GM12878 (cell line): ENCODE measurements at regions not wholly inside any gene's neighbourhood (a gene's known extent, or its start where the extent isn't known, plus 50 kb on each side); places are given as distances from the start of the nearest gene placed in this dataset.

Source experiments
- ATAC-seq: fragments of 200-7000 bp; cut with Tn5 transposase; 3 replicates; pipeline ENCODE4 v1.9.1; 2020; ENCODE audit warnings: mild to moderate bottlenecking, moderate library complexity
- BruUV-seq: library from RNA; stranded (reverse); fragments of 400-500 nt; replicated peaks from 2 replicates; lab custom pipeline; 2021; lab: Mats Ljungman, UMichigan
- CTCF ChIA-PET: fragments of 300-600 bp; sonication (Branson Sonifier 250); formaldehyde crosslinking; extraction: SDS; loops from one replicate; lab custom pipeline; 2021; ENCODE audit warnings: inconsistent platforms; lab: Yijun Ruan, JAX
- POLR2A ChIA-PET: fragments of 350-600 bp; formaldehyde crosslinking; extraction: SDS; loops from one replicate; lab custom pipeline; 2021; ENCODE audit warnings: inconsistent platforms; lab: Charles Lee
- RAD21 ChIA-PET: fragments of 300-600 bp; sonication (Branson Sonifier 250); formaldehyde crosslinking; loops from one replicate; lab custom pipeline; 2023; ENCODE audit warnings: antibody characterized with exemption; ENCODE audit not compliant: unreplicated experiment; lab: Charles Lee
- SMC1A ChIA-PET: fragments of 300-600 bp; sonication (Branson Sonifier 250); formaldehyde crosslinking; loops from one replicate; lab custom pipeline; 2023; ENCODE audit not compliant: unreplicated experiment, uncharacterized antibody; lab: Charles Lee
- DNase-seq: peaks from one replicate; pipeline ENCODE4 v3.0.0-alpha.2; 2011; ENCODE audit warnings: low read depth, low spot score
- FAIRE-seq: peaks from 3 replicates; lab custom pipeline; 2011; peaks lifted over from hg19 to GRCh38; lab: Jason Lieb, UNC
- H2AFZ ChIP-seq: 2 replicates; pipeline ENCODE4 v1.6.0; 2011; ENCODE audit warnings: low read depth, low read length, control low read depth; ENCODE audit not compliant: control insufficient read depth
- H3K27ac ChIP-seq: 2 replicates; pipeline ENCODE4 v1.5.1; 2011; ENCODE audit warnings: control low read depth; ENCODE audit not compliant: control insufficient read depth, insufficient read depth
- H3K27me3 ChIP-seq, 2 experiments: replicated peaks in 1 of 2; 2 replicates each; pipeline versions ENCODE4 v1.6.0 to v1.6.1; 2011; ENCODE audit warnings: low read length in 1 of 2; ENCODE audit not compliant: control insufficient read depth in 2 of 2, insufficient read depth in 2 of 2
- H3K36me3 ChIP-seq, 2 experiments: 2 replicates each; pipeline ENCODE4 v1.5.1; 2011; ENCODE audit warnings: low read length in 1 of 2; ENCODE audit not compliant: control insufficient read depth in 2 of 2, insufficient read depth in 2 of 2
- H3K4me1 ChIP-seq: 2 replicates; pipeline ENCODE4 v1.6.1; 2011; ENCODE audit warnings: mild to moderate bottlenecking, low read length, moderate library complexity, mixed read lengths; ENCODE audit not compliant: control insufficient read depth, insufficient read depth
- H3K4me2 ChIP-seq: 2 replicates; pipeline ENCODE4 v1.6.0; 2011; ENCODE audit warnings: control low read depth; ENCODE audit not compliant: control insufficient read depth, insufficient read depth
- H3K4me3 ChIP-seq: fragments of 200-600 bp; sonication (generic); 2 replicates; pipeline ENCODE4 v1.5.1; 2016
- H3K79me2 ChIP-seq: 2 replicates; pipeline ENCODE4 v1.6.0; 2011; ENCODE audit warnings: low read length; ENCODE audit not compliant: control insufficient read depth, insufficient read depth
- H3K9ac ChIP-seq: 2 replicates; pipeline ENCODE4 v1.8.0; 2011; ENCODE audit warnings: low read length, control low read depth, mixed read lengths; ENCODE audit not compliant: control insufficient read depth, insufficient read depth
- H3K9me3 ChIP-seq: replicated peaks from 3 replicates; pipeline ENCODE4 v1.5.1; 2011; ENCODE audit warnings: mild to moderate bottlenecking, low read length; ENCODE audit not compliant: control insufficient read depth, insufficient read depth
- H4K20me1 ChIP-seq: 2 replicates; pipeline ENCODE4 v1.6.0; 2011; ENCODE audit not compliant: control insufficient read depth, insufficient read depth
- CHD4 ChIP-seq: fragments of 200-600 bp; sonication (generic); IDR thresholded peaks from 2 replicates; pipeline ENCODE4 v1.6.1; 2016; ENCODE audit warnings: mild to moderate bottlenecking
- HCFC1 ChIP-seq: fragments of 150-350 bp; IDR thresholded peaks from 2 replicates; pipeline ENCODE4 v1.6.1; 2014; ENCODE audit warnings: low read length
- IKZF1 ChIP-seq: fragments of 450-650 bp; conservative IDR thresholded peaks from 2 replicates; pipeline ENCODE4 v1.6.1; 2017; ENCODE audit warnings: antibody characterized with exemption, mild to moderate bottlenecking
- KDM1A ChIP-seq: fragments of 200-600 bp; sonication (generic); IDR thresholded peaks from 2 replicates; pipeline ENCODE4 v1.6.1; 2016; ENCODE audit warnings: borderline replicate concordance
- MYC ChIP-seq: IDR thresholded peaks from 2 replicates; pipeline ENCODE4 v1.6.1; 2011; ENCODE audit warnings: mild to moderate bottlenecking, low read length, moderate library complexity, inconsistent platforms; ENCODE audit not compliant: insufficient read depth, insufficient replicate concordance, insufficient read length, severe bottlenecking
- NFXL1 ChIP-seq: fragments of 450-650 bp; IDR thresholded peaks from 2 replicates; pipeline ENCODE4 v1.6.1; 2017; ENCODE audit warnings: antibody characterized with exemption, mild to moderate bottlenecking, borderline replicate concordance
- RAD21 ChIP-seq: IDR thresholded peaks from 2 replicates; pipeline ENCODE4 v1.6.1; 2011; ENCODE audit warnings: mild to moderate bottlenecking, low read depth, low read length, moderate library complexity; ENCODE audit not compliant: insufficient read depth
- RELA ChIP-seq: fragments of 450-650 bp; IDR thresholded peaks from 2 replicates; pipeline ENCODE4 v1.8.0; 2014; ENCODE audit warnings: borderline replicate concordance; ENCODE audit not compliant: partially characterized antibody
- SUPT20H ChIP-seq: IDR thresholded peaks from 2 replicates; pipeline ENCODE4 v1.6.1; 2011; ENCODE audit warnings: low read depth, mild to moderate bottlenecking, low read length, moderate library complexity, borderline replicate concordance; ENCODE audit not compliant: control insufficient read depth
- ZNF274 ChIP-seq: IDR thresholded peaks from one replicate; pipeline ENCODE4 v1.8.0; 2011; ENCODE audit not compliant: insufficient read length, insufficient read depth
- WGBS: methylation state at CpG from one replicate; pipeline ENCODE4 v1.1.6; 2016; ENCODE audit warnings: low lambda C conversion rate; ENCODE audit not compliant: insufficient replicate concordance, insufficient coverage; ENCODE audit errors: missing lambda C conversion rate; 5-methylcytosine and 5-hydroxymethylcytosine counted together
- in situ Hi-C: fragments of 300-500 bp; cut with MboI; formaldehyde crosslinking; loops from 9 replicates; pipeline ENCODE4 v1.14.3; 2018; ENCODE audit warnings: mixed read lengths
- intact Hi-C: fragments of 100-400 bp; cut with micrococcal nuclease; formaldehyde crosslinking; loops from one replicate; pipeline ENCODE4 v1.14.2; 2022; ENCODE audit not compliant: unreplicated experiment
- TF ChIP-seq, protein P1 (sequence below): fragments of 450-650 bp; IDR thresholded peaks from 2 replicates; pipeline ENCODE4 v1.6.1; 2017; ENCODE audit warnings: mild to moderate bottlenecking, moderate library complexity
- TF ChIP-seq, protein P2 (sequence below): fragments of 450-650 bp; IDR thresholded peaks from 2 replicates; pipeline ENCODE4 v1.6.1; 2017; ENCODE audit warnings: borderline replicate concordance
- TF ChIP-seq, protein P3 (sequence below): IDR thresholded peaks from 2 replicates; pipeline ENCODE4 v1.6.1; 2012; ENCODE audit warnings: mild to moderate bottlenecking, low read depth, low read length
- TF ChIP-seq, protein P4 (sequence below): fragments of 450-650 bp; conservative IDR thresholded peaks from 2 replicates; pipeline ENCODE4 v1.6.1; 2017; ENCODE audit warnings: mild to moderate bottlenecking, moderate library complexity

DNA sequence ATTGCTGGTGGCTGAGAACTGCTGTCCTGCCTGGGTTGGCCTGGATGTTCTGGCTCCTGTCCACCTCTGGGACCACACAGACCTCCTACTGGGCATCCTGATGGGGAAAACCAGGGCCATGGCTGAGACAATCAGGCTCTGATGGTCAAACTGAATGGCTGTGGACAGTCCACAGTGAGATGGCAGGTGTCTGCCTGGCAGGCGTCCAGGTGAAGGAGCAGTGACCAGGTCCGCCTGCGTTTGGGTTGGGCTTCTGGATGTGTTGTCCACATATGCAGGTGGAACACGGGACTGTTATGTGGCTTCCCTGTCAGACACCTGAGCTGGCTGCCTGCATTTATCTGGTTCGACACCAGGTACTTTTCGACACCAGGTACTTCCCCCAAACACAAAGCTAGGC lies 241.7 kb downstream of the BUB3 start:
- Histone ChIP-seq H3K27ac (peak overlapping the region; percentile 99), H3K4me3 (no peak overlapping the region), H3K36me3 (no peaks in the 10 kb centered on the region), H3K79me2 (no peaks in the 10 kb centered on the region; the same call in 1 of the 2 replicates), H3K4me2 (no peak overlapping the region), H3K27me3 (no peaks in the 10 kb centered on the region), H3K4me1 (peaks cover 90% of the 10 kb centered on the region), H4K20me1 (no peaks in the 10 kb centered on the region), H3K9ac (no peak overlapping the region), H2AFZ (no peak overlapping the region), H3K9me3 (peaks cover 14% of the 10 kb centered on the region; the same call in 2 of the 3 replicates)
- ChIA-PET RAD21 (no interaction called here), SMC1A (no interaction called here), POLR2A (no interaction called here), CTCF (no interaction called here)
- DNase-seq = no peak
- ATAC-seq = no peak
- 95% methylated on average over 6 of the region's 6 CpGs for WGBS
- BruUV-seq = no TSS peak
- intact Hi-C loops = loop anchor here (5.0 kb wide), 1 partner anchor 826 kb away; no protein-coding TSS in a partner anchor
- no peak for FAIRE-seq
- in situ Hi-C loops = loop anchor here (10.0 kb wide), 2 partner anchors 889 to 1329 kb away; no protein-coding TSS in a partner anchor
- TF ChIP-seq RELA (no peak), HCFC1 (no peak), RAD21 (no peak), ZNF274 (no peak), KDM1A (no peak), CHD4 (no peak), IKZF1 (no peak), SUPT20H (no peak), MYC (no peak), NFXL1 (no peak)
- TF ChIP-seq, protein P1, sequence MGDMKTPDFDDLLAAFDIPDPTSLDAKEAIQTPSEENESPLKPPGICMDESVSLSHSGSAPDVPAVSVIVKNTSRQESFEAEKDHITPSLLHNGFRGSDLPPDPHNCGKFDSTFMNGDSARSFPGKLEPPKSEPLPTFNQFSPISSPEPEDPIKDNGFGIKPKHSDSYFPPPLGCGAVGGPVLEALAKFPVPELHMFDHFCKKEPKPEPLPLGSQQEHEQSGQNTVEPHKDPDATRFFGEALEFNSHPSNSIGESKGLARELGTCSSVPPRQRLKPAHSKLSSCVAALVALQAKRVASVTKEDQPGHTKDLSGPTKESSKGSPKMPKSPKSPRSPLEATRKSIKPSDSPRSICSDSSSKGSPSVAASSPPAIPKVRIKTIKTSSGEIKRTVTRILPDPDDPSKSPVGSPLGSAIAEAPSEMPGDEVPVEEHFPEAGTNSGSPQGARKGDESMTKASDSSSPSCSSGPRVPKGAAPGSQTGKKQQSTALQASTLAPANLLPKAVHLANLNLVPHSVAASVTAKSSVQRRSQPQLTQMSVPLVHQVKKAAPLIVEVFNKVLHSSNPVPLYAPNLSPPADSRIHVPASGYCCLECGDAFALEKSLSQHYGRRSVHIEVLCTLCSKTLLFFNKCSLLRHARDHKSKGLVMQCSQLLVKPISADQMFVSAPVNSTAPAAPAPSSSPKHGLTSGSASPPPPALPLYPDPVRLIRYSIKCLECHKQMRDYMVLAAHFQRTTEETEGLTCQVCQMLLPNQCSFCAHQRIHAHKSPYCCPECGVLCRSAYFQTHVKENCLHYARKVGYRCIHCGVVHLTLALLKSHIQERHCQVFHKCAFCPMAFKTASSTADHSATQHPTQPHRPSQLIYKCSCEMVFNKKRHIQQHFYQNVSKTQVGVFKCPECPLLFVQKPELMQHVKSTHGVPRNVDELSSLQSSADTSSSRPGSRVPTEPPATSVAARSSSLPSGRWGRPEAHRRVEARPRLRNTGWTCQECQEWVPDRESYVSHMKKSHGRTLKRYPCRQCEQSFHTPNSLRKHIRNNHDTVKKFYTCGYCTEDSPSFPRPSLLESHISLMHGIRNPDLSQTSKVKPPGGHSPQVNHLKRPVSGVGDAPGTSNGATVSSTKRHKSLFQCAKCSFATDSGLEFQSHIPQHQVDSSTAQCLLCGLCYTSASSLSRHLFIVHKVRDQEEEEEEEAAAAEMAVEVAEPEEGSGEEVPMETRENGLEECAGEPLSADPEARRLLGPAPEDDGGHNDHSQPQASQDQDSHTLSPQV = no peak
- TF ChIP-seq, protein P2, sequence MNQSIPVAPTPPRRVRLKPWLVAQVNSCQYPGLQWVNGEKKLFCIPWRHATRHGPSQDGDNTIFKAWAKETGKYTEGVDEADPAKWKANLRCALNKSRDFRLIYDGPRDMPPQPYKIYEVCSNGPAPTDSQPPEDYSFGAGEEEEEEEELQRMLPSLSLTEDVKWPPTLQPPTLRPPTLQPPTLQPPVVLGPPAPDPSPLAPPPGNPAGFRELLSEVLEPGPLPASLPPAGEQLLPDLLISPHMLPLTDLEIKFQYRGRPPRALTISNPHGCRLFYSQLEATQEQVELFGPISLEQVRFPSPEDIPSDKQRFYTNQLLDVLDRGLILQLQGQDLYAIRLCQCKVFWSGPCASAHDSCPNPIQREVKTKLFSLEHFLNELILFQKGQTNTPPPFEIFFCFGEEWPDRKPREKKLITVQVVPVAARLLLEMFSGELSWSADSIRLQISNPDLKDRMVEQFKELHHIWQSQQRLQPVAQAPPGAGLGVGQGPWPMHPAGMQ = no peak
- TF ChIP-seq, protein P3, sequence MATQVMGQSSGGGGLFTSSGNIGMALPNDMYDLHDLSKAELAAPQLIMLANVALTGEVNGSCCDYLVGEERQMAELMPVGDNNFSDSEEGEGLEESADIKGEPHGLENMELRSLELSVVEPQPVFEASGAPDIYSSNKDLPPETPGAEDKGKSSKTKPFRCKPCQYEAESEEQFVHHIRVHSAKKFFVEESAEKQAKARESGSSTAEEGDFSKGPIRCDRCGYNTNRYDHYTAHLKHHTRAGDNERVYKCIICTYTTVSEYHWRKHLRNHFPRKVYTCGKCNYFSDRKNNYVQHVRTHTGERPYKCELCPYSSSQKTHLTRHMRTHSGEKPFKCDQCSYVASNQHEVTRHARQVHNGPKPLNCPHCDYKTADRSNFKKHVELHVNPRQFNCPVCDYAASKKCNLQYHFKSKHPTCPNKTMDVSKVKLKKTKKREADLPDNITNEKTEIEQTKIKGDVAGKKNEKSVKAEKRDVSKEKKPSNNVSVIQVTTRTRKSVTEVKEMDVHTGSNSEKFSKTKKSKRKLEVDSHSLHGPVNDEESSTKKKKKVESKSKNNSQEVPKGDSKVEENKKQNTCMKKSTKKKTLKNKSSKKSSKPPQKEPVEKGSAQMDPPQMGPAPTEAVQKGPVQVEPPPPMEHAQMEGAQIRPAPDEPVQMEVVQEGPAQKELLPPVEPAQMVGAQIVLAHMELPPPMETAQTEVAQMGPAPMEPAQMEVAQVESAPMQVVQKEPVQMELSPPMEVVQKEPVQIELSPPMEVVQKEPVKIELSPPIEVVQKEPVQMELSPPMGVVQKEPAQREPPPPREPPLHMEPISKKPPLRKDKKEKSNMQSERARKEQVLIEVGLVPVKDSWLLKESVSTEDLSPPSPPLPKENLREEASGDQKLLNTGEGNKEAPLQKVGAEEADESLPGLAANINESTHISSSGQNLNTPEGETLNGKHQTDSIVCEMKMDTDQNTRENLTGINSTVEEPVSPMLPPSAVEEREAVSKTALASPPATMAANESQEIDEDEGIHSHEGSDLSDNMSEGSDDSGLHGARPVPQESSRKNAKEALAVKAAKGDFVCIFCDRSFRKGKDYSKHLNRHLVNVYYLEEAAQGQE = no peak
- TF ChIP-seq, protein P4, sequence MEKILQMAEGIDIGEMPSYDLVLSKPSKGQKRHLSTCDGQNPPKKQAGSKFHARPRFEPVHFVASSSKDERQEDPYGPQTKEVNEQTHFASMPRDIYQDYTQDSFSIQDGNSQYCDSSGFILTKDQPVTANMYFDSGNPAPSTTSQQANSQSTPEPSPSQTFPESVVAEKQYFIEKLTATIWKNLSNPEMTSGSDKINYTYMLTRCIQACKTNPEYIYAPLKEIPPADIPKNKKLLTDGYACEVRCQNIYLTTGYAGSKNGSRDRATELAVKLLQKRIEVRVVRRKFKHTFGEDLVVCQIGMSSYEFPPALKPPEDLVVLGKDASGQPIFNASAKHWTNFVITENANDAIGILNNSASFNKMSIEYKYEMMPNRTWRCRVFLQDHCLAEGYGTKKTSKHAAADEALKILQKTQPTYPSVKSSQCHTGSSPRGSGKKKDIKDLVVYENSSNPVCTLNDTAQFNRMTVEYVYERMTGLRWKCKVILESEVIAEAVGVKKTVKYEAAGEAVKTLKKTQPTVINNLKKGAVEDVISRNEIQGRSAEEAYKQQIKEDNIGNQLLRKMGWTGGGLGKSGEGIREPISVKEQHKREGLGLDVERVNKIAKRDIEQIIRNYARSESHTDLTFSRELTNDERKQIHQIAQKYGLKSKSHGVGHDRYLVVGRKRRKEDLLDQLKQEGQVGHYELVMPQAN = no peak
